ENCODE measurements at regions not wholly inside any gene's neighbourhood (a gene's known extent, or its start where the extent isn't known, plus 50 kb on each side); places are given as distances from the start of the nearest gene placed in this dataset.

DNA sequence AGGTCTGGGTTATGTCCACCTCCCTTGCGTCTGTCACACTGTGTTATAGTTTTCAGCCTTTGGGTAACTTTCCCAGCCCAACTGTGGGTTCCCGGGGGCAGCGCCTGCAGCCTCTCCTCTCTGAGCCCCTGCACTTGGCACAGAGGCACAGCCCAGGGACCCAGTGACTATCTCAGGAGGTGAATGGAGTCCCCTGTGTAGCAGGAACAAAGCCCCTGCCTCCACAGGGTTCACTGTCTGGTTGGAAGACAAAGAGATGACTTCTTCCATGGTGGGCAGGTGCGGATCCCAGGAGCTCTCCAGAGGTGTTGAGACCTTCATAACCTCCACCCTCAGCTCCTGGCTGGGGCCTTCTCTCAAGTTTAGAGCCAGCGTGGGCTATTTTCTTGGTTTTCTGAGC, 156.9 kb downstream of the C9orf50 start:
- no peak for DNase-seq
- Mint-ChIP-seq H3K4me3 (no peak overlapping the region), H3K9me3 (no peaks in the 10 kb centered on the region), H3K4me1 (peaks cover 8 to 32% of the 10 kb centered on the region in 2 donors), H3K36me3 (no peaks in the 10 kb centered on the region), H3K27me3 (ENCODE audit: low read depth in 2 of 2) (no peaks in the 10 kb centered on the region), H3K27ac (no peak overlapping the region)
- TF ChIP-seq, protein P1, sequence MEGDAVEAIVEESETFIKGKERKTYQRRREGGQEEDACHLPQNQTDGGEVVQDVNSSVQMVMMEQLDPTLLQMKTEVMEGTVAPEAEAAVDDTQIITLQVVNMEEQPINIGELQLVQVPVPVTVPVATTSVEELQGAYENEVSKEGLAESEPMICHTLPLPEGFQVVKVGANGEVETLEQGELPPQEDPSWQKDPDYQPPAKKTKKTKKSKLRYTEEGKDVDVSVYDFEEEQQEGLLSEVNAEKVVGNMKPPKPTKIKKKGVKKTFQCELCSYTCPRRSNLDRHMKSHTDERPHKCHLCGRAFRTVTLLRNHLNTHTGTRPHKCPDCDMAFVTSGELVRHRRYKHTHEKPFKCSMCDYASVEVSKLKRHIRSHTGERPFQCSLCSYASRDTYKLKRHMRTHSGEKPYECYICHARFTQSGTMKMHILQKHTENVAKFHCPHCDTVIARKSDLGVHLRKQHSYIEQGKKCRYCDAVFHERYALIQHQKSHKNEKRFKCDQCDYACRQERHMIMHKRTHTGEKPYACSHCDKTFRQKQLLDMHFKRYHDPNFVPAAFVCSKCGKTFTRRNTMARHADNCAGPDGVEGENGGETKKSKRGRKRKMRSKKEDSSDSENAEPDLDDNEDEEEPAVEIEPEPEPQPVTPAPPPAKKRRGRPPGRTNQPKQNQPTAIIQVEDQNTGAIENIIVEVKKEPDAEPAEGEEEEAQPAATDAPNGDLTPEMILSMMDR (IDR thresholded peaks at IDR 0.05): no peak
- Histone ChIP-seq H3K4me1 (ENCODE audit: control insufficient read depth, insufficient read depth, low read length) (peaks cover 22% of the 10 kb centered on the region), H3K27ac (ENCODE audit: low read length) (no peak overlapping the region), H3K27me3 (ENCODE audit: control insufficient read depth, insufficient read depth, low read length) (no peaks in the 10 kb centered on the region), H3K9me3 (ENCODE audit: control insufficient read depth, insufficient read depth, low read length) (no peaks in the 10 kb centered on the region), H3K4me3 (ENCODE audit: low read length) (no peak overlapping the region), H3K36me3 (ENCODE audit: control insufficient read depth, insufficient read depth, low read length) (no peaks in the 10 kb centered on the region)
- no peak for ATAC-seq
- WGBS (ENCODE audit: insufficient coverage): 94% methylated on average over 5 of the region's 5 CpGs
- intact Hi-C loops (cut with micrococcal nuclease): no loop called here

DNA sequence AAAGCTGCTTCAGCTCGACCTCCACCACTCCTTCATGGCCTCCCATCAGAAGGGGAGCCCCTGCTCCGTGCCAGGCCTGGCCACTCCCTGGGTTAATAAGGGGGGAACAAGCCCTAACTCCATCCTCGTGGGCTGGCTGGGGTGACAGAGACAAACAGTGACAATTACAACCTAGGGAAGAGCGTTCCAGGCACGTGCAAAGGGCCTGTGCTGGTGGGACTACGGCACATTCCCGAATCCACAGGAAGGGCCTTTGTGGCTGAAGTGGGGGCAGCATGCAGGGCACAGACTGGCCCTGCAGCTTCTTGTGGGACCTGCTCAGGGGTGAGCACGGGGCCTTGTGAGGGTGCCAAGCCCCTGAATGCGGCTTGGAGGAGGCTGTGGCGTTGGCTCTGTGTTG, 157.4 kb downstream of the C9orf50 start:
- Mint-ChIP-seq H3K27ac (no peak overlapping the region), H3K4me1 (peaks cover 8 to 36% of the 10 kb centered on the region in 2 donors), H3K27me3 (ENCODE audit: low read depth in 2 of 2) (no peaks in the 10 kb centered on the region), H3K9me3 (no peaks in the 10 kb centered on the region), H3K4me3 (no peak overlapping the region), H3K36me3 (no peaks in the 10 kb centered on the region)
- DNase-seq: no peak
- TF ChIP-seq, protein P1 (IDR thresholded peaks at IDR 0.05): no peak
- WGBS (ENCODE audit: insufficient coverage): 93% methylated on average over 8 of the region's 10 CpGs
- Histone ChIP-seq H3K4me1 (ENCODE audit: control insufficient read depth, insufficient read depth, low read length) (peaks cover 27% of the 10 kb centered on the region), H3K4me3 (ENCODE audit: low read length) (no peak overlapping the region), H3K36me3 (ENCODE audit: control insufficient read depth, insufficient read depth, low read length) (no peaks in the 10 kb centered on the region), H3K9me3 (ENCODE audit: control insufficient read depth, insufficient read depth, low read length) (no peaks in the 10 kb centered on the region), H3K27ac (ENCODE audit: low read length) (no peak overlapping the region), H3K27me3 (ENCODE audit: control insufficient read depth, insufficient read depth, low read length) (no peaks in the 10 kb centered on the region)
- ATAC-seq: no peak
- intact Hi-C loops (cut with micrococcal nuclease): no loop called here

DNA sequence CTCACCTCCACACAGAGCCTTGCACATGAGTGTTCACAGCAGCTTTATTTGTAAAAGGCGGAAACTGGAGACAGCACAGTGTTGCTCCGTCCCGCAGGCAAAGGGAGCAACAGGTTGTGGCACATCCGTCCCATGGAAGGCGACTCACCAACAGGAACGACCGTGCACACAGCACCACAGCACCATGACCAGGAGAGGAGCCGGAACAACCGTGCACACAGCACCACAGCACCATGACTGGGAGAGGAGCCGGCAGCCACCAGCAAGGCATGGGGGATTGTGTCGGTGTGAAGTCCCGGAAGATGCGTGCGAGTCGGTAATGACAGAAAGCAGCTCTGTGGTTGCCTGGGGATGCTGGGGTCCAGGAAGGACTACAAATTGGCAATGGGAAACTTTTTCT, 158.5 kb downstream of the C9orf50 start:
- H3K4me3 ChIP-seq (ENCODE audit: low read length): no peak overlapping the region
- peaks cover 39% of the 10 kb centered on the region for H3K4me1 ChIP-seq (ENCODE audit: control insufficient read depth, insufficient read depth, low read length)
- H3K9me3 ChIP-seq (ENCODE audit: control insufficient read depth, insufficient read depth, low read length): no peaks in the 10 kb centered on the region
- H3K4me1 Mint-ChIP-seq: peaks cover 19 to 39% of the 10 kb centered on the region in 2 donors
- no peaks in the 10 kb centered on the region for H3K27me3 Mint-ChIP-seq (ENCODE audit: low read depth in 2 of 2)
- H3K9me3 Mint-ChIP-seq: peaks cover 0 to under 1% of the 10 kb centered on the region in 2 donors
- no peaks in the 10 kb centered on the region for H3K27me3 ChIP-seq (ENCODE audit: control insufficient read depth, insufficient read depth, low read length)
- TF ChIP-seq, protein P1 (IDR thresholded peaks at IDR 0.05): no peak
- WGBS (ENCODE audit: insufficient coverage): 98% methylated on average over 15 of the region's 15 CpGs
- peak overlapping the region in 1 of 2 donors; percentile 20 for H3K27ac Mint-ChIP-seq
- H3K36me3 ChIP-seq (ENCODE audit: control insufficient read depth, insufficient read depth, low read length): no peaks in the 10 kb centered on the region
- intact Hi-C loops (cut with micrococcal nuclease): no loop called here
- no peak overlapping the region for H3K27ac ChIP-seq (ENCODE audit: low read length)
- ATAC-seq (no peak), DNase-seq (no peak)
- no peak overlapping the region for H3K4me3 Mint-ChIP-seq
- H3K36me3 Mint-ChIP-seq: no peaks in the 10 kb centered on the region

Data from natural killer cell (primary cell).